AG10803 (cell line): ENCODE measurements at regions not wholly inside any gene's neighbourhood (a gene's known extent, or its start where the extent isn't known, plus 50 kb on each side); places are given as distances from the start of the nearest gene placed in this dataset.

Experiments
- DNase-seq: peaks from one replicate; pipeline ENCODE4 v3.0.0; 2010; ENCODE audit warnings: low read depth
- H3K4me3 ChIP-seq: 2 replicates; pipeline ENCODE4 v1.5.1; 2011; ENCODE audit warnings: mild to moderate bottlenecking, low read length, control low read depth
- TF ChIP-seq, protein P1 (sequence below): conservative IDR thresholded peaks from 2 replicates; pipeline ENCODE4 v1.5.1; 2011; ENCODE audit warnings: mild to moderate bottlenecking, low read length, control low read depth, inconsistent platforms

DNA sequence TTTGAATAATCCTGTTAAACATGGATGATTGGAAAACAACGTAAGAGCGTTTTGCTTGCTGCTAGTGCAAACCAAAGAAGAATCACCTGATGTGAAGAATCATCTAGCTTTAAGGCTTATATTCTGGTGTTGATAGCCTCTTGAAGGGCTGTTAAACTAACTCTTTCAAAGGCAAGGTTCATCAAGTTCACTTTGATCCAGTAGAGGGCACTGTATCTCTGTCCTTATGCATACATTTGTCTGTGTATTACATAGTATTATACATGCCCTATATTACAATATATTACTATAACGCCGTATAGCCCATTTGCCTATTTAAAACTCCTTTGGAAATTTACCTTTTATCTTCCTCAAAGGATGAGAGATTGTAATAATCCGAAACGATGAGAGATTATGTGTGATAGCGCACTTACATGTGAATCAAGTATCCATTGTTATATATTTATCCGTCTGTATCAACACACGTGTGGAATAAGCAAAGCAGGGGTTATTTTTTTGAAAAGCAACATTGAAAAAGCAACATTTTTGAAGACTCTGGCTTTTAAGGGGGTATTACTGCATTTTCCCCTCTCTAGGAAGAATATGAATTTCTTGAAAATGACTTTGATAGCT lies 50.8 kb upstream of the NRN1 start:
- TF ChIP-seq, protein P1, sequence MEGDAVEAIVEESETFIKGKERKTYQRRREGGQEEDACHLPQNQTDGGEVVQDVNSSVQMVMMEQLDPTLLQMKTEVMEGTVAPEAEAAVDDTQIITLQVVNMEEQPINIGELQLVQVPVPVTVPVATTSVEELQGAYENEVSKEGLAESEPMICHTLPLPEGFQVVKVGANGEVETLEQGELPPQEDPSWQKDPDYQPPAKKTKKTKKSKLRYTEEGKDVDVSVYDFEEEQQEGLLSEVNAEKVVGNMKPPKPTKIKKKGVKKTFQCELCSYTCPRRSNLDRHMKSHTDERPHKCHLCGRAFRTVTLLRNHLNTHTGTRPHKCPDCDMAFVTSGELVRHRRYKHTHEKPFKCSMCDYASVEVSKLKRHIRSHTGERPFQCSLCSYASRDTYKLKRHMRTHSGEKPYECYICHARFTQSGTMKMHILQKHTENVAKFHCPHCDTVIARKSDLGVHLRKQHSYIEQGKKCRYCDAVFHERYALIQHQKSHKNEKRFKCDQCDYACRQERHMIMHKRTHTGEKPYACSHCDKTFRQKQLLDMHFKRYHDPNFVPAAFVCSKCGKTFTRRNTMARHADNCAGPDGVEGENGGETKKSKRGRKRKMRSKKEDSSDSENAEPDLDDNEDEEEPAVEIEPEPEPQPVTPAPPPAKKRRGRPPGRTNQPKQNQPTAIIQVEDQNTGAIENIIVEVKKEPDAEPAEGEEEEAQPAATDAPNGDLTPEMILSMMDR = peak; percentile 78
- no peak overlapping the region for H3K4me3 ChIP-seq
- peak; percentile 53 for DNase-seq
